DMS153 (cell line): ENCODE measurements at regions not wholly inside any gene's neighbourhood (a gene's known extent, or its start where the extent isn't known, plus 50 kb on each side); places are given as distances from the start of the nearest gene placed in this dataset.
"Not testable (repeated sequence)": the region's sequence is repeated elsewhere in the genome, so short reads cannot be mapped to it uniquely, and the experiment has no call there.

ENCODE experiments used
- DNase-seq: peaks from one replicate; lab custom pipeline; 2025; lab: John Stamatoyannopoulos, UW

GRCh38 chr2:210961249-210961648 is 404.9 kb downstream of the CPS1 start:
- DNase-seq: no peak

- no peak for DNase-seq
These were observed 407.0 kb downstream of the CPS1 start for GRCh38 chr2:210963386-210963785.

GRCh38 chr2:210964141-210964764 is 407.9 kb downstream of the CPS1 start:
- no peak for DNase-seq

- no peak for DNase-seq
These were observed 409.1 kb downstream of the CPS1 start for GRCh38 chr2:210965472-210965871.

GRCh38 chr2:210966330-210966729 is 409.9 kb downstream of the CPS1 start:
- no peak for DNase-seq

- DNase-seq: no peak
These were observed 415.0 kb downstream of the CPS1 start for GRCh38 chr2:210971431-210971830.

- not testable (repeated sequence) for DNase-seq
These were observed 430.4 kb downstream of the CPS1 start for GRCh38 chr2:210986806-210987205.

GRCh38 chr2:210991107-210991506 is 434.7 kb downstream of the CPS1 start:
- no peak for DNase-seq

- no peak for DNase-seq
These were observed 437.7 kb downstream of the CPS1 start for GRCh38 chr2:210994104-210994503.

GRCh38 chr2:210997373-210997772 is 441.0 kb downstream of the CPS1 start:
- no peak for DNase-seq

GRCh38 chr2:210998334-210998733 is 441.9 kb downstream of the CPS1 start:
- no peak for DNase-seq

GRCh38 chr2:211014376-211014775 is 458.0 kb downstream of the CPS1 start:
- no peak for DNase-seq

GRCh38 chr2:211014906-211015305 is 458.5 kb downstream of the CPS1 start:
- DNase-seq: no peak

- not testable (repeated sequence) for DNase-seq
These were observed 468.7 kb downstream of the CPS1 start for GRCh38 chr2:211025089-211025488.

GRCh38 chr2:211026109-211026508 is 469.7 kb downstream of the CPS1 start:
- no peak for DNase-seq

GRCh38 chr2:211027976-211028375 is 471.6 kb downstream of the CPS1 start:
- no peak for DNase-seq

GRCh38 chr2:211033765-211034164 is 477.4 kb downstream of the CPS1 start:
- DNase-seq: peak; percentile 21

- DNase-seq: no peak
These were observed 479.3 kb downstream of the CPS1 start for GRCh38 chr2:211035548-211036185.

GRCh38 chr2:211045025-211045424 is 488.6 kb downstream of the CPS1 start:
- peak; percentile 48 for DNase-seq

GRCh38 chr2:211049321-211050018 is 493.1 kb downstream of the CPS1 start:
- no peak for DNase-seq

GRCh38 chr2:211055438-211055837 is 499.0 kb downstream of the CPS1 start:
- no peak for DNase-seq

- no peak for DNase-seq
These were observed 505.4 kb downstream of the CPS1 start for GRCh38 chr2:211061612-211062296.

GRCh38 chr2:211062297-211062612 is 505.9 kb downstream of the CPS1 start:
- no peak for DNase-seq
